Endothelial cell (in vitro differentiated cells): ENCODE measurements at regions not wholly inside any gene's neighbourhood (a gene's known extent, or its start where the extent isn't known, plus 50 kb on each side); places are given as distances from the start of the nearest gene placed in this dataset.

ENCODE experiments used
- DNase-seq: peaks from one replicate; pipeline ENCODE4 v3.0.0; 2021; ENCODE audit warnings: low spot score
- H3K27ac Mint-ChIP-seq: one replicate; pipeline ENCODE4 v1.8.0; 2021; ENCODE audit warnings: mixed read lengths, inconsistent platforms; ENCODE audit not compliant: unreplicated experiment
- H3K27me3 Mint-ChIP-seq: one replicate; pipeline ENCODE4 v1.8.0; 2021; ENCODE audit warnings: mild to moderate bottlenecking, moderate library complexity, mixed read lengths, inconsistent platforms; ENCODE audit not compliant: unreplicated experiment
- H3K36me3 Mint-ChIP-seq: one replicate; pipeline ENCODE4 v1.8.0; 2021; ENCODE audit warnings: mild to moderate bottlenecking, low read depth, mixed read lengths, inconsistent platforms; ENCODE audit not compliant: unreplicated experiment
- H3K4me1 Mint-ChIP-seq: one replicate; pipeline ENCODE4 v1.8.0; 2021; ENCODE audit warnings: mild to moderate bottlenecking, mixed read lengths, inconsistent platforms; ENCODE audit not compliant: unreplicated experiment
- H3K4me3 Mint-ChIP-seq: one replicate; pipeline ENCODE4 v1.8.0; 2021; ENCODE audit warnings: mild to moderate bottlenecking, mixed read lengths, inconsistent platforms; ENCODE audit not compliant: unreplicated experiment
- H3K9me3 Mint-ChIP-seq: one replicate; pipeline ENCODE4 v1.8.0; 2021; ENCODE audit warnings: mixed read lengths, inconsistent platforms; ENCODE audit not compliant: unreplicated experiment
- TF ChIP-seq, protein P1 (sequence below): fragments of 200-600 bp; sonication (generic); IDR thresholded peaks from one replicate; pipeline ENCODE4 v1.5.0; 2021; ENCODE audit warnings: antibody characterized with exemption; ENCODE audit not compliant: unreplicated experiment

DNA sequence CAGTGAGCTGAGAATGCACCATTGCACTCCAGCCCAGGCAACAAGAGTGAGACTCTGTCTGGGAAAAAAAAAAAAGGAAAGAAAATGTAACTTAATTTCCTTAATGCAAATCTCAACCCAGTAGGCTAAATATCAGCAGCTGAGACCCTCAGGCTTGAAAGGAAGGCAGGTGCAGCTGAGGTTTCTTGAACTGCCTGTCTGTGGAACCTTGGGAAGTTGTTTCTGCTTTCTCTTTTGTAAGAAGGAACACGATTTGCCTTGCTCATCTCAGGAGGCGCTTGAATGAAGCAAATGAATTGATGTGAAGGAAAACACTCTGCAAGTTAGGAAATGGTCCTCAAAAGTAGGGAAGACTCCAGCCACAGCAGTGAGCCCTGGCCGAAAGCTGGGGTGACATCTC lies 143.3 kb downstream of the IRX1 start:
- Mint-ChIP-seq H3K4me1 (no peaks in the 10 kb centered on the region), H3K27ac (no peak overlapping the region), H3K9me3 (no peaks in the 10 kb centered on the region), H3K4me3 (no peak overlapping the region), H3K27me3 (no peaks in the 10 kb centered on the region), H3K36me3 (no peaks in the 10 kb centered on the region)
- TF ChIP-seq, protein P1, sequence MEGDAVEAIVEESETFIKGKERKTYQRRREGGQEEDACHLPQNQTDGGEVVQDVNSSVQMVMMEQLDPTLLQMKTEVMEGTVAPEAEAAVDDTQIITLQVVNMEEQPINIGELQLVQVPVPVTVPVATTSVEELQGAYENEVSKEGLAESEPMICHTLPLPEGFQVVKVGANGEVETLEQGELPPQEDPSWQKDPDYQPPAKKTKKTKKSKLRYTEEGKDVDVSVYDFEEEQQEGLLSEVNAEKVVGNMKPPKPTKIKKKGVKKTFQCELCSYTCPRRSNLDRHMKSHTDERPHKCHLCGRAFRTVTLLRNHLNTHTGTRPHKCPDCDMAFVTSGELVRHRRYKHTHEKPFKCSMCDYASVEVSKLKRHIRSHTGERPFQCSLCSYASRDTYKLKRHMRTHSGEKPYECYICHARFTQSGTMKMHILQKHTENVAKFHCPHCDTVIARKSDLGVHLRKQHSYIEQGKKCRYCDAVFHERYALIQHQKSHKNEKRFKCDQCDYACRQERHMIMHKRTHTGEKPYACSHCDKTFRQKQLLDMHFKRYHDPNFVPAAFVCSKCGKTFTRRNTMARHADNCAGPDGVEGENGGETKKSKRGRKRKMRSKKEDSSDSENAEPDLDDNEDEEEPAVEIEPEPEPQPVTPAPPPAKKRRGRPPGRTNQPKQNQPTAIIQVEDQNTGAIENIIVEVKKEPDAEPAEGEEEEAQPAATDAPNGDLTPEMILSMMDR, result no peak
- DNase-seq, result no peak

DNA sequence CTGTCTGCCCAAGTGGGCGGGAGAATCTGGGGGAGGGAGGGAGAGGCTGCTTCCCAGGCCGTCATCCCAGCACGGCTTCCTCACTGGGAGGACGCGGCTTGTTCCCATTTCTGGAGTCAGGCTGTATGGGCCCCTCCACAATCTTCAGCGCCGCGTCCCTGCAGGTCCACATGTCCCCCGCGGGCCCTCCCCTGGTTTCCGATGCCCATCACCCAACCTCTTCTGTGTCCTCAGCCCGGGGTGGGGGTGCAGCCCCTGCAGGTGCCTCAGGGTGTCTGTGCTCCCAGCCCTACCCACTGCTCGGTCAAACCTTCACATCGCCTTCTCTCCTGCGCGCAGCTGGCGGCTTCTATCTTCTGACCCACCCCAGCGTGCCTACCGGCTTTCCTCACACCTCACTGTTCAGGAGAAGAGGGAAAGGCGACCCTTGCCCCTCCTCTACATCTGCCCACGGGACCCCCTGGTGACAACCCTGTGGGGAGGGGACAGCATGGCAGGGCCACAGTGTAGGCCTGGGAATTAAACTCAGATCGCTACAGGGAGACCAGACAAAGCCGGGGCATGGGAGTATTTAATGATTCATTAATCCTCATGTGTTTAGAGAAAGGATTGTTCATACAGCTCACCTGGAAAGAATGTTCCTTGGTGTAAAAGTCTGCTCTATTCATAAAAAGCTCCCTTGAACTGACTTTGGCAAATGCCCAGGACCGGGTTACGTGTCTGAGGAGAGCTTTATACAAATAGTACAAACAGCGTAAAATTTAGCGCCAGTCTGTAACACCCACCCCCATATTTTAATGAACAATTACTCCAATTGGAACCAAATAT lies 145.1 kb downstream of the IRX1 start:
- H3K27ac Mint-ChIP-seq, result no peak overlapping the region
- H3K36me3 Mint-ChIP-seq, result no peaks in the 10 kb centered on the region
- no peaks in the 10 kb centered on the region for H3K4me1 Mint-ChIP-seq
- DNase-seq, result no peak
- no peaks in the 10 kb centered on the region for H3K27me3 Mint-ChIP-seq
- H3K4me3 Mint-ChIP-seq, result no peak overlapping the region
- no peaks in the 10 kb centered on the region for H3K9me3 Mint-ChIP-seq
- TF ChIP-seq, protein P1, result no peak

DNA sequence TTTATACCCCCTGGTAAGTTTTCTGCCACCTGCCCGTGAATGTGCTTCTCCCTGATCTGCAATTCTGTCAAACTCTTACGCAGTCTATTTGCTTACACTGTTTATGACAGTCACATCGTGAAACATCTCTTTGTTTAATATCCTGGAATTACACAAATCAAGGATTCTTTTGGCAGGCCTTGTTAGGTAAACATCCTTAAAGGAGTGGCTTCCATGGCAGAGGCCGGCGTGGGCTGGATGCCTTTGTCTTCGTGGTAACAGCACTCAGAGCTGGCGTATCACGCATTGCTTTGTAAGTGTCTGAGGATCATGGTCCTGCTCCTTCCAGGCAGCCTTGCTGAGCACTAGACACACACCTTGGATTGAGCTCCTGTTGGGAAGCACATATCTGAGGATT lies 145.7 kb downstream of the IRX1 start:
- no peaks in the 10 kb centered on the region for H3K4me1 Mint-ChIP-seq
- no peak overlapping the region for H3K4me3 Mint-ChIP-seq
- no peak for DNase-seq
- H3K9me3 Mint-ChIP-seq, result peaks cover under 1% of the 10 kb centered on the region
- TF ChIP-seq, protein P1, result no peak
- H3K36me3 Mint-ChIP-seq, result peaks cover under 1% of the 10 kb centered on the region
- H3K27ac Mint-ChIP-seq, result no peak overlapping the region
- no peaks in the 10 kb centered on the region for H3K27me3 Mint-ChIP-seq

DNA sequence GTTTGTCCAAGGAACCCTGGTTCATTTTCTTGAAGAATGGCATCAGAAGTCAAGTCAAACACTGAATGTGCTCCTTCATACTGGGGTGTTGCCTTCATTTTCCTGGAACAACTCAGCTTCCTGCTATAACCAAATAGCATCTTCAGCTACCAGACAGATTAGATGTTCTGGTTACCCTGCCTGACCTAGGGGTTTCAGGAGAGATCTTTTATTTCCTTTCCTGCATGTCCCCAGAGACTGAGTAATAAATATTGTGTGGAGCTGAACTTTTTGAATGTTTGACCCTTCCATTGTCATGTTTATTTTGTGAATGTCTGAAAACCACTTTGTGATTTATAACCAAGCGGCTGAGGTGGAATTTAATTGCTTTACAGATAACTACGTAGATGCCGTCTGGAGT lies 147.1 kb downstream of the IRX1 start:
- Mint-ChIP-seq H3K9me3 (peaks cover 9% of the 10 kb centered on the region), H3K4me3 (no peak overlapping the region), H3K27me3 (no peaks in the 10 kb centered on the region), H3K4me1 (no peaks in the 10 kb centered on the region), H3K36me3 (peaks cover 5% of the 10 kb centered on the region), H3K27ac (no peak overlapping the region)
- TF ChIP-seq, protein P1, result no peak
- no peak for DNase-seq

DNA sequence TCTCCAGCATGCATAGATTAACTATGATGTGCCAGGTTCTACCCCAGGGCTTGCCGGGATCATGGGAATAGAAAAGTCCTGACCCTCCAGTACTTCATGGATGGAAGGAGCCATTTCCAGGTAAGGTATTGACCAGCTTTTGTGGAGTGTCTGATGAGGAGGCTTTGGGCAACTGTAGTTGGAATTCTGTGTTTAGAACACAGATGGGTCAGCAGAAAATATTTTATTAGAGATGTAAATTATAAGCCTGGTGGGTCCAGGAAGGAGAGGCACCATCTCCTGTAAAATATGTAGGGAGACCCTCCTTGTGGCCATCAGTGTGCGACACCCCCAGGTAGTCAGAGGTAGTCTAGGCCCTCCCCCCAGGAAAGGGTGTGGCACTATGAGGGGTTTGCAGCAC lies 156.2 kb downstream of the IRX1 start:
- DNase-seq, result no peak
- no peak overlapping the region for H3K27ac Mint-ChIP-seq
- H3K27me3 Mint-ChIP-seq, result peaks cover 4% of the 10 kb centered on the region
- H3K4me3 Mint-ChIP-seq, result no peak overlapping the region
- peaks cover under 1% of the 10 kb centered on the region for H3K36me3 Mint-ChIP-seq
- peaks cover 4% of the 10 kb centered on the region for H3K9me3 Mint-ChIP-seq
- no peaks in the 10 kb centered on the region for H3K4me1 Mint-ChIP-seq
- TF ChIP-seq, protein P1, result no peak
